Upper lobe of left lung (tissue), 6 donors: ENCODE measurements at regions not wholly inside any gene's neighbourhood (a gene's known extent, or its start where the extent isn't known, plus 50 kb on each side); places are given as distances from the start of the nearest gene placed in this dataset.

Experiments
- ATAC-seq, 2 donors: fragments of 200-7000 bp; cut with Tn5 transposase; one replicate each; pipeline ENCODE4 v1.9.1; 2022; ENCODE audit warnings: mild to moderate bottlenecking in 2 of 2, moderate library complexity in 2 of 2; ENCODE audit not compliant: low FRiP score in 2 of 2
- DNase-seq, 2 donors: peaks; one replicate each; pipeline ENCODE4 v3.0.0-alpha.2; 2019 to 2020
- H3K27ac ChIP-seq, 4 donors: fragments of 200-600 bp; sonication (generic); one replicate each; pipeline ENCODE4 v1.5.1; 2016 to 2019
- H3K27me3 ChIP-seq, 4 donors: fragments of 200-600 bp; sonication (generic); one replicate each; pipeline ENCODE4 v1.5.1; 2017 to 2019
- H3K36me3 ChIP-seq, 4 donors: fragments of 200-600 bp; sonication (generic); one replicate each; pipeline ENCODE4 v1.5.1; 2016 to 2019
- H3K4me1 ChIP-seq, 4 donors: fragments of 200-600 bp; sonication (generic); one replicate each; pipeline ENCODE4 v1.5.1; 2018 to 2019
- H3K4me3 ChIP-seq, 4 donors: fragments of 200-600 bp; sonication (generic); one replicate each; pipeline ENCODE4 v1.5.1; 2017 to 2019; ENCODE audit warnings: mild to moderate bottlenecking in 2 of 4, moderate library complexity in 1 of 4
- H3K9me3 ChIP-seq, 4 donors: fragments of 200-600 bp; sonication (generic); one replicate each; pipeline ENCODE4 v1.5.1; 2018 to 2019
- EP300 ChIP-seq, 4 donors: sonication (generic); formaldehyde crosslinking; IDR thresholded peaks; one replicate each; pipeline ENCODE4 v1.5.1; 2017; ENCODE audit warnings: antibody characterized with exemption in 4 of 4, control low read depth in 2 of 4
- POLR2A ChIP-seq, 4 donors: fragments of 450-650 bp; IDR thresholded peaks; one replicate each; pipeline ENCODE4 v1.5.1; 2016 to 2017; ENCODE audit warnings: antibody characterized with exemption in 4 of 4, mild to moderate bottlenecking in 2 of 4
- POLR2AphosphoS5 ChIP-seq, 2 donors: sonication (generic); formaldehyde crosslinking; IDR thresholded peaks; one replicate each; pipeline ENCODE4 v1.5.1; 2017; ENCODE audit warnings: antibody characterized with exemption in 2 of 2
- WGBS, 2 donors: methylation state at CpG; one replicate each; pipeline ENCODE4 v1.1.5; 2017 to 2018; 5-methylcytosine and 5-hydroxymethylcytosine counted together
- TF ChIP-seq, protein P1 (sequence below), 6 experiments: fragments of 450-650 bp in 4 of 6; fragments of 200-600 bp in 2 of 6; sonication (generic) in 2 of 6; IDR thresholded peaks; one replicate each; pipeline ENCODE4 v1.5.1; 2016 to 2019; ENCODE audit warnings: antibody characterized with exemption in 6 of 6
- donor health status: DM: no; HTN: no; CAD: no; lungs with moderate emphysema.
- donor health status: DM: no; HTN: yes; CAD: no; lungs with severe emphysema.

DNA sequence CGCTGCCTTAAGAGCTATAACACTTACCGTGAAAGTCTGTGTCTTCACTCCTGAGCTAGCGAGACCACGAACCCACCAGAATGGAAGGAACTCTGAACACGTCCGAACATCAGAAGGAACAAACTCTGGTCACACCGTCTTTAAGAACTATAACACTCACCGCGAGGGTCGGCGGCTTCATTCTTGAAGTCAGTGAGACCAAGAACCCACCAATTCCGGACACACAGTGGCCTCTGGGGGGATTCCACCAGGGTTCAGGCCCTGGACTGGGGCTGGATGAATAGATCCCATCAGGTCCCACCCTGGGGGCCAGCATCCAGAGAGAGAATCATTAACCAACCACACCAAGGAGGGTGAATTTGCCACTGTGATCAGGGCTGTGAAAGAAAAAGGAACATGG lies 55.8 kb upstream of the ATP12A start:
- Histone ChIP-seq H3K4me3 (no peak overlapping the region), H3K27me3 (no peaks in the 10 kb centered on the region), H3K36me3 (no peaks in the 10 kb centered on the region), H3K27ac (peak overlapping the region in 2 of 4 donors; percentile 34 to 54), H3K9me3 (no peaks in the 10 kb centered on the region), H3K4me1 (peaks cover 7 to 13% (median 10%) of the 10 kb centered on the region in 4 donors)
- no peak for DNase-seq
- ATAC-seq, result no peak
- no peak for TF ChIP-seq POLR2AphosphoS5 (IDR thresholded peaks at IDR 0.05)
- no peak for TF ChIP-seq EP300 (IDR thresholded peaks at IDR 0.05)
- TF ChIP-seq, protein P1, sequence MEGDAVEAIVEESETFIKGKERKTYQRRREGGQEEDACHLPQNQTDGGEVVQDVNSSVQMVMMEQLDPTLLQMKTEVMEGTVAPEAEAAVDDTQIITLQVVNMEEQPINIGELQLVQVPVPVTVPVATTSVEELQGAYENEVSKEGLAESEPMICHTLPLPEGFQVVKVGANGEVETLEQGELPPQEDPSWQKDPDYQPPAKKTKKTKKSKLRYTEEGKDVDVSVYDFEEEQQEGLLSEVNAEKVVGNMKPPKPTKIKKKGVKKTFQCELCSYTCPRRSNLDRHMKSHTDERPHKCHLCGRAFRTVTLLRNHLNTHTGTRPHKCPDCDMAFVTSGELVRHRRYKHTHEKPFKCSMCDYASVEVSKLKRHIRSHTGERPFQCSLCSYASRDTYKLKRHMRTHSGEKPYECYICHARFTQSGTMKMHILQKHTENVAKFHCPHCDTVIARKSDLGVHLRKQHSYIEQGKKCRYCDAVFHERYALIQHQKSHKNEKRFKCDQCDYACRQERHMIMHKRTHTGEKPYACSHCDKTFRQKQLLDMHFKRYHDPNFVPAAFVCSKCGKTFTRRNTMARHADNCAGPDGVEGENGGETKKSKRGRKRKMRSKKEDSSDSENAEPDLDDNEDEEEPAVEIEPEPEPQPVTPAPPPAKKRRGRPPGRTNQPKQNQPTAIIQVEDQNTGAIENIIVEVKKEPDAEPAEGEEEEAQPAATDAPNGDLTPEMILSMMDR (IDR thresholded peaks at IDR 0.05), result no peak
- TF ChIP-seq POLR2A (IDR thresholded peaks at IDR 0.05), result no peak
- 91 to 100% methylated on average over 2 to 12 of the region's 12 CpGs for WGBS, 2 donors

DNA sequence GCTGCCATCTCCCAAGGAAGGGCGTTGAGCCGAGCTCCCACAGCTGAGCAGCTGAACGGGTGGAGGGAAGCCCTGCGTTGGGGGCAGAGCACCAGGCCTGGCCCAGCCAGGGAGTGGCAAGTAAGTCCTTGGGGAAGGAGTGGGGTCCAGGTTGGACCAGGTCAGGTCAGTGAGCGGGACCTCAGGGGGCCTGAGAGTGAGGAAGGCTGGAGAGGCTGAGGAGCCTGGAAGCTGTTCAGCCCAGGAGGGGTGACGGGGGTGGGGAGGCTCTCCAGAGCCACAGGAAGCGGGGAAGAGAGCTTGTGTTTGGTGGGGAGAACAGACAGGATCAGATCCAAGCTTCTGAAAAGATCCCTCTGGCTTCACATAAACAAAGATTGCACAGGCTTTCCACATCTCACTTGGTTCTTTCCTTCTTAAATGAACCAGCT lies 55.4 kb upstream of the ATP12A start:
- ATAC-seq, result peak in 1 of 2 donors; percentile 12
- Histone ChIP-seq H3K4me1 (peaks cover 7 to 13% (median 10%) of the 10 kb centered on the region in 4 donors), H3K36me3 (no peaks in the 10 kb centered on the region), H3K27me3 (no peaks in the 10 kb centered on the region), H3K9me3 (no peaks in the 10 kb centered on the region), H3K27ac (peak overlapping the region in 3 of 4 donors; percentile 34 to 54 (median 44)), H3K4me3 (no peak overlapping the region)
- 78 to 86% methylated on average over 7 of the region's 7 CpGs for WGBS, 2 donors
- peak in 1 of 2 donors; percentile 46 for DNase-seq
- TF ChIP-seq EP300 (IDR thresholded peaks at IDR 0.05) (no peak), POLR2AphosphoS5 (IDR thresholded peaks at IDR 0.05) (no peak), POLR2A (IDR thresholded peaks at IDR 0.05) (no peak)
- TF ChIP-seq, protein P1 (IDR thresholded peaks at IDR 0.05), result no peak

DNA sequence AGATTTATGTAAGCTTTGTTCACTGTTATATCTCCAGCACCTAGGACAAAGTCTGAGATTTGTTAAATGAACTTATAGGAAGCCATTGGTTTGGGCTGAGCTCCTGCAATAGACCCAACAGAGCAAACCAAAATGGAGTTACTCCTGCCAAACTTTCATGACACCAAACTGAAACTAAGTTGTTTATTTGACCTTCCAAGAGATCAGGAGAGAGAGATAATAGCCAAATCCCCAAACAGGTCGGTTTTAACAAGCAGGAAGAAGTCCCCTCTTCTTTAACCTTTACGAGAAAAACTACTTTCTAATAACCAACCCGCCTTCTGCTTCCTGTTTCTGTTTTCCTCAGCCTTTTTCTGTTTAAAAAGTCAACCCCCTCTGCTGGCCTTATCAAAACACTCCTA lies 54.9 kb upstream of the ATP12A start:
- ATAC-seq, result no peak
- TF ChIP-seq, protein P1 (IDR thresholded peaks at IDR 0.05), result no peak
- Histone ChIP-seq H3K36me3 (no peaks in the 10 kb centered on the region), H3K27me3 (no peaks in the 10 kb centered on the region), H3K9me3 (no peaks in the 10 kb centered on the region), H3K27ac (peak overlapping the region in 3 of 4 donors; percentile 16 to 54 (median 17)), H3K4me3 (no peak overlapping the region), H3K4me1 (peaks cover 7 to 15% (median 12%) of the 10 kb centered on the region in 4 donors)
- WGBS, 2 donors, result 36 to 44% methylated on average over 3 of the region's 3 CpGs
- no peak for DNase-seq

DNA sequence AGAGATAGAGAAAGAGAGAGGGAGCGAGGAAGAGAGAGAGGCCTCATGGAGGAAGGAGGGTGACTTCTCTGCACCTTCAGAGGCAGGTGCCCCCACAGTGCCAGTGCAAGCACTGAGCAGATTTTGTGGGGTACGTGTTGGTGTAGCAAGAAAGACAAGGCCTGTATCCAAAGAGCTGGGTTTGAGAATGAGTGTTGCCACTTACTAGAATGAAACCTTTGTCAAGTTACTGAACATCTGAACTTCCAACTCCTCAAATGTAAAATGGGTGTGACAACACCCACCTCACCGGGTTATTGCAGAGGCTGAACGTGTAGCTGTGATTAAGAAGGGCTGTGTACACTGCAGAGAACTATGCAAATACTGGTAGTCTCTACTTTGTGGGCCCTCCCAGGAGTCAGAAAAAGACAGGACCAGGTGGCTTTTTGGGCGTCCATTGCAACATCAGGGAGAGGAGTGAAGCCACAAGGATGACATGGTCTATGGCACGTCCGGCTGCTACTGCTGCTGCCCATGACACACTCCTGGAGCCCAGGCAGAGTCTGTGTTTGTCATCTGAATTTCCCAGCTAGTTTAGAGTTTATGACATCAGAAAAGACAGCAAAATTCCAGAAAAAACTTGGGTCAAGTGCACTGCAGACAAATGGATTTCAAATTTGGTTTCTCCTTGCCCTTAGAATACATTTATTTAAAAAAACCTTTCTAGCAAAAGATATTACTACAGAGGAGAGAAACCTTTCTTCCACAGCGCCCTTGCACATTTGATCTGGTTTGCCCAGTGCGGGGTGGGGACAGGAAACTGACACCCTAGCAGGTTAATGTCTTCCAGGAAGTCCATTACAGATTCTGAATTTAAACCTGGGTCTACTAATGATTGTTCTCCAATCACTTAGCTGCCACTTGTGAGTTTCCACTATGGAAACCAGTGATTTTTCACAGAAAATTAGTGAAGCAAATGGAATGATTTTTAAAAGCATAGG lies 54.0 kb upstream of the ATP12A start:
- Histone ChIP-seq H3K9me3 (no peaks in the 10 kb centered on the region), H3K36me3 (no peaks in the 10 kb centered on the region), H3K4me1 (peaks cover 7 to 24% (median 14%) of the 10 kb centered on the region in 4 donors), H3K27ac (peak overlapping the region in 2 of 4 donors; percentile 17 to 54), H3K4me3 (no peak overlapping the region), H3K27me3 (no peaks in the 10 kb centered on the region)
- TF ChIP-seq POLR2AphosphoS5 (IDR thresholded peaks at IDR 0.05) (no peak), EP300 (IDR thresholded peaks at IDR 0.05) (no peak), POLR2A (IDR thresholded peaks at IDR 0.05) (no peak)
- no peak for DNase-seq
- no peak for ATAC-seq
- 73 to 75% methylated on average over 9 of the region's 9 CpGs for WGBS, 2 donors

DNA sequence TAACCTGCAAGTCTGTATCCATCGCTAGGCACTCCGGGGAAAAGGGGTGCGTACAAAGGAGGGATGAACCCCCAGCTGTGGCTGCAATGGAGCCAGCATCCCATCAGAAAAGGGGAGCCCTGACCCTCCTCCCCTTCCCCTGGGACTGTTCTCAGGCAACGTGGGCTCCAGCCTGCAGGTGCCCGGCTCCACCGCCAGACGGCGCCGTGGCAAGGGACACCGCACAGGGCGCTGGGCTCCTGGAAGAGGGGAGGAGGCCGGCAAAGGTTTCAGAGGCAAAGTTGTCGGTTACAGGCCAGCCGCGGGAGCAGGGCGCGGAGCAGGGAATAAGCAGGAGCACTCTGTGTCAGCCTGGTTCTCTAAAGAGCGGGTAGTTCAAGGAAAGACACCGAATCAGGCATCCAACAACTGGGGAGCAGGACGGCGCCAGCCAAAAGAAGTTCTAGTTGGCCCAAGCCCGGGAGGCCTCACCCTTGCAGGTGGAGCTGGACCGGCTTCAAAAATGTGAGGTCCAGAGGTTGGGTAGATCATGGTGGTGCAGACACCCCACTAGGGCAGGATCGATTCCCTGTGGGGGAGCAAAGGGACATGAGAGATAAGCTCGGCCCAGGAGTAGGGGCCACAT lies 53.0 kb upstream of the ATP12A start:
- peak in 1 of 2 donors; percentile 85 for DNase-seq
- Histone ChIP-seq H3K9me3 (no peaks in the 10 kb centered on the region), H3K4me3 (no peak overlapping the region), H3K36me3 (no peaks in the 10 kb centered on the region), H3K27ac (no peak overlapping the region), H3K27me3 (no peaks in the 10 kb centered on the region), H3K4me1 (peaks cover 7 to 25% (median 14%) of the 10 kb centered on the region in 4 donors)
- ATAC-seq, result no peak
- TF ChIP-seq EP300 (IDR thresholded peaks at IDR 0.05), result no peak
- TF ChIP-seq, protein P1 (IDR thresholded peaks at IDR 0.05), result peak in 5 of 6 experiments; percentile 26 to 65 (median 37)
- TF ChIP-seq POLR2AphosphoS5 (IDR thresholded peaks at IDR 0.05), result no peak
- 75 to 82% methylated on average over 25 of the region's 25 CpGs for WGBS, 2 donors
